ENCODE measurements at regions not wholly inside any gene's neighbourhood (a gene's known extent, or its start where the extent isn't known, plus 50 kb on each side); places are given as distances from the start of the nearest gene placed in this dataset.

GRCh38 chr15:57892181-57892580, 173.3 kb downstream of the ALDH1A2 start:
- CTCF ChIA-PET (ENCODE audit: partially characterized antibody): interaction anchor here (1.0 to 2.5 kb wide), 4 partner anchors 9 to 260 kb away, joined by 3 to 9 read pairs (median 3); no protein-coding TSS in a partner anchor

More at GRCh38 chr15:57892181-57892580, 173.3 kb downstream of the ALDH1A2 start:
- TF ChIP-seq RAD21 (IDR thresholded peaks at IDR 0.05 in 1 of 2, conservative IDR thresholded peaks at IDR 0.05 in 1 of 2; ENCODE audit: low read depth in 2 of 2, low read length in 2 of 2) (no peak), POLR2AphosphoS5 (IDR thresholded peaks at IDR 0.05; ENCODE audit: low read depth, low read length) (no peak), MAFK (IDR thresholded peaks at IDR 0.05; ENCODE audit: low read depth, low read length) (no peak), CHD2 (IDR thresholded peaks at IDR 0.05; ENCODE audit: low read length) (no peak), NRF1 (IDR thresholded peaks at IDR 0.05; ENCODE audit: low read depth, low read length) (no peak)
- no peak overlapping the region for H2BK15ac ChIP-seq (ENCODE audit: low read length)
- H3K23ac ChIP-seq (ENCODE audit: insufficient read length): no peak overlapping the region
- H3K36me3 ChIP-seq (ENCODE audit: control insufficient read depth in 2 of 4, insufficient read depth in 4 of 4, low read length in 3 of 4): no peaks in the 10 kb centered on the region
- H3K79me1 ChIP-seq (ENCODE audit: low read depth, low read length): no peaks in the 10 kb centered on the region
- no peaks in the 10 kb centered on the region for H3K27me3 ChIP-seq (replicated peaks in 1 of 4; ENCODE audit: control insufficient read depth in 3 of 4, extremely low read depth in 1 of 4, insufficient read depth in 3 of 4, low read length in 3 of 4)
- H3K56ac ChIP-seq (replicated peaks; ENCODE audit: insufficient read length, low read depth, low read length): no peak overlapping the region
- no peaks in the 10 kb centered on the region for H3K23me2 ChIP-seq (ENCODE audit: low read depth, low read length)
- H2BK5ac ChIP-seq (ENCODE audit: low read depth, low read length): no peak overlapping the region
- no peak overlapping the region for H3K14ac ChIP-seq (ENCODE audit: insufficient read length)
- no peak overlapping the region for H4K5ac ChIP-seq (ENCODE audit: insufficient read length, low read depth, low read length)
- no peak overlapping the region for H4K91ac ChIP-seq (replicated peaks; ENCODE audit: insufficient read length, low read length)
- 82% methylated on average over 1 of the region's 1 CpG; no CpG with 5 or more reads in 1 of the 2 experiments for WGBS, 2 experiments (ENCODE audit: extremely low coverage in 1 of 2, insufficient coverage in 1 of 2, insufficient read length in 1 of 2, insufficient replicate concordance in 2 of 2, low coverage in 1 of 2, low lambda C conversion rate in 2 of 2, missing lambda C conversion rate in 1 of 2)
- no peaks in the 10 kb centered on the region for H4K20me1 ChIP-seq (replicated peaks in 1 of 2; ENCODE audit: control insufficient read depth in 1 of 2, insufficient read depth in 2 of 2, low read length in 2 of 2)
- no peak overlapping the region for H4K8ac ChIP-seq (ENCODE audit: extremely low read depth, insufficient read depth, low read length)
- no peak overlapping the region for H3K4me3 ChIP-seq (ENCODE audit: extremely low read depth in 1 of 4, insufficient read depth in 2 of 4, low read depth in 3 of 4, low read length in 4 of 4)
- POLR2A ChIA-PET (ENCODE audit: partially characterized antibody): no interaction called here
- H2BK120ac ChIP-seq (replicated peaks; ENCODE audit: low read depth, low read length): no peak overlapping the region
- H3K4me1 ChIP-seq (replicated peaks in 1 of 4; ENCODE audit: control insufficient read depth in 3 of 4, insufficient read depth in 4 of 4, low read length in 3 of 4): no peaks in the 10 kb centered on the region
- no peak overlapping the region for H3K4me2 ChIP-seq (ENCODE audit: insufficient read depth in 1 of 2, low read depth in 2 of 2, low read length in 2 of 2)
- no peaks in the 10 kb centered on the region for H3K9me3 ChIP-seq (ENCODE audit: insufficient read depth in 2 of 2, low read depth in 1 of 2, low read length in 1 of 2)
- H2AK5ac ChIP-seq (ENCODE audit: low read depth, low read length): no peak overlapping the region
- no peak overlapping the region for H2BK20ac ChIP-seq (ENCODE audit: low read length)
- no peak overlapping the region for H2AFZ ChIP-seq (ENCODE audit: low read length)
- H3K4ac ChIP-seq (replicated peaks; ENCODE audit: insufficient read length, low read depth, low read length): no peak overlapping the region
- no peak overlapping the region for H3K9ac ChIP-seq (replicated peaks in 1 of 4; ENCODE audit: extremely low read depth in 1 of 4, low read depth in 3 of 4, low read length in 3 of 4)
- H3K27ac ChIP-seq (ENCODE audit: low read depth, low read length): no peak overlapping the region
- no peaks in the 10 kb centered on the region for H3K79me2 ChIP-seq (ENCODE audit: control insufficient read depth in 1 of 2, insufficient read depth in 2 of 2, low read length in 2 of 2)
- FAIRE-seq (no peak), DNase-seq (ENCODE audit: low read depth in 1 of 2, low spot score in 2 of 2) (no peak)
- no peak overlapping the region for H2BK12ac ChIP-seq (ENCODE audit: low read depth, low read length)
- no peak overlapping the region for H3K18ac ChIP-seq (ENCODE audit: extremely low read depth, low read length)

All from H1 (cell line).